NCI-H2107 treated with DMSO at 0.1 percent for 48 hours (cell line): ENCODE measurements at regions not wholly inside any gene's neighbourhood (a gene's known extent, or its start where the extent isn't known, plus 50 kb on each side); places are given as distances from the start of the nearest gene placed in this dataset.

ENCODE experiments used
- DNase-seq: peaks from one replicate; lab custom pipeline; 2025; ENCODE audit not compliant: unreplicated experiment; lab: John Stamatoyannopoulos, UW

GRCh38 chr1:80274256-80274655, 1267.7 kb upstream of the ADGRL4 start:
- DNase-seq: no peak

- DNase-seq: no peak
Observed at GRCh38 chr1:80272495-80272894, 1266.0 kb upstream of the ADGRL4 start.

- DNase-seq: no peak
Observed at GRCh38 chr1:80258659-80259058, 1252.1 kb upstream of the ADGRL4 start.

GRCh38 chr1:80251591-80251990, 1245.1 kb upstream of the ADGRL4 start:
- no peak for DNase-seq

GRCh38 chr1:80251171-80251570, 1244.6 kb upstream of the ADGRL4 start:
- no peak for DNase-seq

DNA sequence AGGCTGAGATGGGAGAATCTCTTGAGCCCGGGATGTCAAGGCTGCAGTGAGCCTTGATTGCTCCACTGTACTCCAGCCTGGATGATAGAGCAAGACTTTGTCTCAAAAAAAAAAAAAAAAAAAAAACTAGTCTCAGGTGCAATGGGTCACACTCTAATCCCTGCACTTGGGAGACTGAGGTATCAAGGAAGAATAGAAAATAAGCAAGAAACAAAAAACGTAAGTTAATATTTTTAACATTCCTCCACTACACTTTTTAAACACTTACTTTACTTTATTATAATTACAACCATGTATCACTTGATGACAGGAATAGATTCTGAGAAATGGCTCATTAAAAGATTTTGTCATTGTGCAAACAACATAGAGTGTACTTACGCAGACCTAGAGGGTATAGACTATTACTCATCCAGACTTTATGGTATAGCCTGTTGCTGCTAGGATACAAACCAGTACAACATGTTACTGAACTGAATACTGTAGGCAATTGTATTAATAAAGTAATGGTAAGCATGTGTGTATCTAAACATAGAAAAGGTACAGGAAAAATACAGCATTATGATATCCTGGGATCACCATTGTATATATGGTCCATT, 1244.1 kb upstream of the ADGRL4 start:
- DNase-seq: no peak

- DNase-seq: no peak
Observed at GRCh38 chr1:80249699-80250098, 1243.2 kb upstream of the ADGRL4 start.

GRCh38 chr1:80248886-80249285, 1242.4 kb upstream of the ADGRL4 start:
- DNase-seq: no peak

DNA sequence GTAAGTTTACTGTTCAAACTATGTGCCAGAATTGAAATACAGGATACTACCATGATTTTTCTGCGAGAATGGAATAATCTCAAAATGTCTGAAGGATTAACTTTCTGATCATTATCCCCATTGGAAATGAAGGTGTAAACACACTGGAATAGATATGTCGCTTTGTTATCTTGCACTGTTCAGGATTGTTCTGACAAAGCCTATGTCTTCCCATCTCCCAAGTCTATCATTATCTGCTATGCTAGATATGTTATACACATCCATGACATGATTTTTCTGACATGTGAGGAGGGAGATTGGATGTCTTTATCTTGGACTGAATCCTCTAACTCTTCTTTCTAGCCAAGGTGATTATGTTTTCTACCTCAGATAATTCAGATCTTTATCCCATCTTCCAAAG, 1239.3 kb upstream of the ADGRL4 start:
- DNase-seq: no peak

DNA sequence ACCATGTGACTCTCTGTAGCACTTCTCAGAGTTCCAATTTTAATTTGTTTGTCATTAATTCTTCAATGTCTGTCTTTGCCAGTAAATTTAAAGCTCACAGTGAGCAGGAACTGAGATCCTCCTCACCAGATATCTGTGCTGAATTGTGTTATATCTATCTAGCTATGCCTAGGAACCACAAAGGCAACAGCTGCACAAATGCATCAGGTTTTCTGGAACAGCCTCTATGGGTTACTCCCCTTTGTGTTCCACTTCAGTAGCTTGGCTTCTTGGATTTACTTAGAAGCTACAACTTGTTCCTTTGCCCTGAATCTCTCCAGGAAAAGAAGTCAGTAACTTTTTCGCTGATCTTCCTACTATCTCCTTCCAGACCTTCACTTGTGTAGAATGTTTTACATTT, 1237.8 kb upstream of the ADGRL4 start:
- no peak for DNase-seq

DNA sequence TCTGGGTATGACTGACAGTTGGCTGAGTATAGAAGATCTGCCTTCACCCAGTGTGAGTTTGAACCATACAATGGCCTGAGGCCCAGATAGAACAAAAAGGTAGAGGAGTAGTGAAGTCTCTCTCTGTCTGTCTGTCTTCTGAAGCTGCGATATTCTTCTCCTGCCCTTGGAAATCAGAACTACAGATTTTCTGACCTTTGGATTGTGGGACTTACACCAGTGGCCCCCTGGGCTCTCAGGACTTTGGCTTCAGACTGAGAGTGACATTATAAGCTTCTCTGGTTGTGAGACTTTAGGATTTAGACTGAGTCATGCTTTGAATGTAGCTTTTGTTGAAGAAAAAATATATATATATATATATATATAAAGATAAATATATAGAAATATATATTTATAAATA, 1235.0 kb upstream of the ADGRL4 start:
- DNase-seq: no peak

- no peak for DNase-seq
Observed at GRCh38 chr1:80225510-80225909, 1219.0 kb upstream of the ADGRL4 start.

DNA sequence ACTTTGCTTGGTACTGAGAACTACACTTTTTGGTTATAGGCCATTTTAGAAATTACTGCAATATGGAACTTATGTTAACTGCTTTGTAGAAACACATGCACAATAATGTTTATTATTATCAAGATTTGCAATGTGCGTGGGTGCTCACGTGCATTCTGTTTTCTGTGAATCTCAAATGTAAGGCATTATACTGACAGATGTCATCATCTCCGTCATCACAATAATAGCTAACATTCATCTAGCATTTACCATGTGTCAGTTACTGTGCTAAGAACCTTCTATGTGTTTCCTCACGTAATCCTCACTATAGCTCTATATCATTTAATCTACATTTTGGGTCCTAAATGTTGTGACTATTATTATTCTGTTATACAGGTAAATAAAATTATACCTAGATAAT, 1214.8 kb upstream of the ADGRL4 start:
- no peak for DNase-seq

DNA sequence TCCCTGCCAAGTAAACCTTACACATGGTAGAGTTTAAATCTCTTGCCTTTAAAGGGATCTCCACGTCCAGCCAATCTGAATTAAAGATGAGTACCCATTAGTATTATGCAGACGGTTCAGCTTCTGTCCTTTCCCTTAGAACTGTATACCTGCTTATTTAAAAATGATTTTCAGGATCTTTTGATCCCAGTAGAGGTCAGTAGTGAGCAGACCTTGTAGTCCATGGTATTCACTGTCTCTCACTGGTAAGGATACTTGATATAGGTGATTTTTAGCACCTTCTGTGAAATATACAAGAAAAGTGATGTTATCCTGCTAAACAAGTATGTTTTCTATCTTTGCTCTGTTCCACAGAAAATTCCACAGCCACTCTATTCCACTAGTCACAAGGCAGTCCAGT, 1211.6 kb upstream of the ADGRL4 start:
- DNase-seq: peak; percentile 2

- peak; percentile 22 for DNase-seq
Observed at GRCh38 chr1:80217377-80217986, 1211.0 kb upstream of the ADGRL4 start.

- no peak for DNase-seq
Observed at GRCh38 chr1:80214888-80215540, 1208.5 kb upstream of the ADGRL4 start.

- DNase-seq: no peak
Observed at GRCh38 chr1:80212948-80213347, 1206.4 kb upstream of the ADGRL4 start.

DNA sequence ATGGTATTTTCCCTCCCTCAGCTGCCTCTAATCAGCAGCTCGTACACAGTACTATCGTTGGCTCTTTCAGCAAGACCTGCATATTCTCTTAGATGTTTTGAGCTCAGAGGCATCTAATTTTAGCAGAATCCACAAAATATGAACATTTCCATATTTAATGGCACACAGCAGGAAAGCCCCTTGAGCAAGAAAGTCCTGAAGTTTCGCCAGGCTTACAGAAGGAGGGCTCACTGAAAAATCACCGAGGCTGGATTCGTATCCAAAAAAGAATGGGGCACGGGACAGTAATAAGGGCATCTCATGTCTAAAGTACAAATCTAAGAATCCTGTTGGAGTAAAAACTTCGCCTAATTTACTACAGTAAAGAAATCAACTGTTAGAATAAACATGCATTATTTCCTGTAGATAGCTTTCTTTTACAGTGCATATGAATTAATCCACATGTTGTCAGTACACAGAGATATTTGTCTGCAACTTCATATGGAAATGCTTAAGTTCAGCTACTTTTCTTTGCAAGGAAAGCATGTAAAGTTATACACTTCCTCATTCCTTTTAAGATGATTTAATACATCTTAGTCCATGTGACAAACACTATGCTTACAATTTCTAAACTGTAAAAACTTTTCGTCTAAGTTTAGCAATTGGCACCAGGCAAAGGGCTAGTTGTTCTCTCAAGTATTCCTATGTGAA, 1205.3 kb upstream of the ADGRL4 start:
- DNase-seq: no peak

DNA sequence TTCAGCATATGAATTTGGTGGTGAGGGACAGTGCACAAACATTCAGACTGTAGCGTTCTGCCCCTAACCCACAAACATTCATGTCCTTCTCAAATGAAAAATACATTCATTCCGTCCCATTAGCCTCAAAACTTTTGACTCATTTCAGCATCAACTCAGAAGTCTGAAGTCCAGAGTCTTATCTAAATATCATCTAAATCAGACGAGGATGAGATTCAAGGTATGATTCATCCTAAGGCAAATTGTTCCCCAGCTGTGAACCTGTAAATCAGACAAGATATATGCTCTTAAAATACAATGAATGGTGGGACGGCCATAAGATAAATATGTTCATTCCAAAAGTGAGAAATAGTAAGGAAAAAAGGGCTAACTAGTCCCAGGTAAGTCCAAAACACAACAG, 1195.6 kb upstream of the ADGRL4 start:
- no peak for DNase-seq

- DNase-seq: no peak
Observed at GRCh38 chr1:80194221-80194620, 1187.7 kb upstream of the ADGRL4 start.

DNA sequence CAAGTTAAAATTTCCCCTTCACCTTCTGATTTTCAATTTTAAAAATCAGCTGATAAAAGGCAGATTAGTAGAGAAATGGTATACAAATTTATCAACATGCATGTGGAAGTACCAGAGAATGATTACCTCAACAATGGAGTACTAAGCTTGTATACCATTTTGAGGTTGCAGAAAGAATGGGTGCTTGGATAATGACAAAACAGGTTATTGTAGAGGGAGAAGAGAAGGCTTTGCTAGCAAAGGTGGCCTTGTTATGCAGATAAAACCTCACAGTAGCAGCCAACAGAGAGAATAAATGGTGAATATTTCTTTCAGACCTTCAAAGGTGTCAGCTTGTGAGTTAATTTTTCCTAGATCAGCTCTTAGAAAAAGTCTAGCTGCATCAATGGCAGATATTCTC, 1174.9 kb upstream of the ADGRL4 start:
- no peak for DNase-seq

DNA sequence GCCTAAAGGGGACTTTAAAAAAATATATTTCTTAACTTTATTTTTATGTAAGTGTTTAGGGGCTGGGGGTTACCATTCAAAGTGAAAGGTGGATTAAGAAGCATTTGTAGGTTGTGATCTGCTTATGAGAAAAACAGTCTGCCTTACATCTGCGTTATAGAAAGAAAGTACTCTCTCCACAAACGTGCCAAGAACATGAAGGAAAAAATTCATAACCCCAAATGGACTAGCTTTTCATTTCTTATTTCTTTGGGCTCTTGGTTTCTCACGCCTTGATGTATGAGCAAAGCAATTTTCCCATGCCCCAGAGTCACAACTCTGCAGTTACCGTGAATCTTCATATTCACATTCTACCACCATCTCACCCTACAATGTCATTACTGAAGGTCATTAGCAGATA, 1165.1 kb upstream of the ADGRL4 start:
- no peak for DNase-seq
